ENCODE measurements at regions not wholly inside any gene's neighbourhood (a gene's known extent, or its start where the extent isn't known, plus 50 kb on each side); places are given as distances from the start of the nearest gene placed in this dataset.

DNA sequence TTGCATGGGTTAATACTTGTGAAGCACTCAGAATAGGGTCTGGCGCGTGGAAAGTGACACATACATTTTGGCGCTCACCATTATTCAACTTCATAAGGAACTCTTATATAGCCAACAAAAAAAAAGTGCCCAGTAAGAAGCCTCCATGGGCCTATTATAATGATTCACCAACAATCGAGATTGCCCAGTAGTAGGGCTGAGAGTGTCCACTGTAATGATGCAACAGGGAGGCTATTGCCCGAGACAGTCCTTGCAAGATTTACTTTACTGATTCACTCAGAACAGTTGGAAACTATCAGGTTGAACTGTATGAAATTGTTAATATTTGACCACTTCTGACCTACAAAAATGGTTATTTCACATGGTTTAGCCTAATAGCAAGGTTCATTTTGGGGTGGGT, 86.0 kb downstream of the PJA1 start:
- no peaks in the 10 kb centered on the region for H3K9me3 Mint-ChIP-seq (ENCODE audit: low read depth, unreplicated experiment)
- no peak overlapping the region for H3K27ac Mint-ChIP-seq (ENCODE audit: unreplicated experiment)
- peaks cover 58% of the 10 kb centered on the region for H3K27me3 Mint-ChIP-seq (ENCODE audit: unreplicated experiment)
- intact Hi-C loops (cut with micrococcal nuclease; ENCODE audit: unreplicated experiment): no loop called here
- CTCF ChIA-PET: no interaction called here
- H3K4me3 Mint-ChIP-seq (ENCODE audit: low read depth, unreplicated experiment): no peak overlapping the region
- DNase-seq: no peak
- no peaks in the 10 kb centered on the region for H3K4me1 Mint-ChIP-seq (ENCODE audit: low read depth, unreplicated experiment)
- H3K36me3 Mint-ChIP-seq (ENCODE audit: insufficient read depth, unreplicated experiment): no peaks in the 10 kb centered on the region
- no TSS peak for BruUV-seq (replicated peaks)
- TF ChIP-seq, protein P1, sequence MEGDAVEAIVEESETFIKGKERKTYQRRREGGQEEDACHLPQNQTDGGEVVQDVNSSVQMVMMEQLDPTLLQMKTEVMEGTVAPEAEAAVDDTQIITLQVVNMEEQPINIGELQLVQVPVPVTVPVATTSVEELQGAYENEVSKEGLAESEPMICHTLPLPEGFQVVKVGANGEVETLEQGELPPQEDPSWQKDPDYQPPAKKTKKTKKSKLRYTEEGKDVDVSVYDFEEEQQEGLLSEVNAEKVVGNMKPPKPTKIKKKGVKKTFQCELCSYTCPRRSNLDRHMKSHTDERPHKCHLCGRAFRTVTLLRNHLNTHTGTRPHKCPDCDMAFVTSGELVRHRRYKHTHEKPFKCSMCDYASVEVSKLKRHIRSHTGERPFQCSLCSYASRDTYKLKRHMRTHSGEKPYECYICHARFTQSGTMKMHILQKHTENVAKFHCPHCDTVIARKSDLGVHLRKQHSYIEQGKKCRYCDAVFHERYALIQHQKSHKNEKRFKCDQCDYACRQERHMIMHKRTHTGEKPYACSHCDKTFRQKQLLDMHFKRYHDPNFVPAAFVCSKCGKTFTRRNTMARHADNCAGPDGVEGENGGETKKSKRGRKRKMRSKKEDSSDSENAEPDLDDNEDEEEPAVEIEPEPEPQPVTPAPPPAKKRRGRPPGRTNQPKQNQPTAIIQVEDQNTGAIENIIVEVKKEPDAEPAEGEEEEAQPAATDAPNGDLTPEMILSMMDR (IDR thresholded peaks at IDR 0.05; ENCODE audit: unreplicated experiment): no peak

DNA sequence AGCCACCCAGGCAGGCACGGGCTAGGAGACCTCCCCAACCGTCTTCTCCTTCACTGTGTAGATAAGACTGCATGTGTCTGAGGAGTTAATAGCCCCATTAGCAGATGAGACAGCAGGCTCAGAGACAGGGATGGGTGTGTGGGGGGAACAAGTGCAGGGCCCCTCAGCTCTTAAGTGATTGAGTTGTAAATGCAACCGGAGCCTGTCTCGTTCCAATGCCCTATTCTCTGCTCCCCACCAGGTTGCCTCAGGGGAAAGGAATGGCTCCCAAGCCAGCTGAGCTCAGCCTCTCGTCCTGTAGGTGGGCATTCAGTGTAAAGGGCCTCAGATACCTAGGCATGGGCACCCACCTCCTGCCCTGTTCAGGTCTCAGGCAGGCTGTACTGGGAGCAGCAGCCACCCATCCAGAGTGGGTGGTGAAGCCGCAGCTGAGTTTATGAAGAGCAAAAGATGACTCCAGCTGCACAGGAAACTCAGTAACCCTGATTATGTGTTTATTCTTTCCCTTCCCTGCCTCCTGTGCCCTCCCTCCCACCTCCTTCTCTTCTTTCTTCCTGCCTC, 87.3 kb downstream of the PJA1 start:
- intact Hi-C loops (cut with micrococcal nuclease; ENCODE audit: unreplicated experiment): no loop called here
- Mint-ChIP-seq H3K27me3 (ENCODE audit: unreplicated experiment) (peaks cover 58% of the 10 kb centered on the region), H3K36me3 (ENCODE audit: insufficient read depth, unreplicated experiment) (no peaks in the 10 kb centered on the region), H3K4me1 (ENCODE audit: low read depth, unreplicated experiment) (no peaks in the 10 kb centered on the region), H3K9me3 (ENCODE audit: low read depth, unreplicated experiment) (no peaks in the 10 kb centered on the region), H3K27ac (ENCODE audit: unreplicated experiment) (no peak overlapping the region), H3K4me3 (ENCODE audit: low read depth, unreplicated experiment) (no peak overlapping the region)
- no TSS peak for BruUV-seq (replicated peaks)
- CTCF ChIA-PET: no interaction called here
- DNase-seq: no peak
- TF ChIP-seq, protein P1 (IDR thresholded peaks at IDR 0.05; ENCODE audit: unreplicated experiment): no peak

DNA sequence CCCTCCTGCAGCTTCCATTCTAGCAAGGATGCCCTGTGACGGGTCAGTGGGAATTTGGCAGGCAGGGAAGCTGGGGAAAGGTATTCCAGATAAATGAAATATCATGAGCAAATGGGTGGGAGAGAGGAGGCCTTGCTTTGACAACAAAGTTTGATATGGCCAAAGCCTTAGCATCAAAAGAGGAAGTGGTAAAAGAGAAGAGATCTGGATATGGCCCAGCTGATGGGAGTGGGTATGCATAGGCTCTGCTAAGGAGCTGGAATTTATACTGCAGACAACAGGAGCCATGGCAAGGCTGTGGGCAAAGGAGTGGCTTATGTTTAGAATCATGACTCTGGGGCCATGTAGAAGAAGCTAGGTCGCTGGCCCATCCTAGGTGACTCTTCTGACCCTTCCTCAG, 89.2 kb downstream of the PJA1 start:
- no peak overlapping the region for H3K27ac Mint-ChIP-seq (ENCODE audit: unreplicated experiment)
- intact Hi-C loops (cut with micrococcal nuclease; ENCODE audit: unreplicated experiment): no loop called here
- no TSS peak for BruUV-seq (replicated peaks)
- no peaks in the 10 kb centered on the region for H3K36me3 Mint-ChIP-seq (ENCODE audit: insufficient read depth, unreplicated experiment)
- TF ChIP-seq, protein P1 (IDR thresholded peaks at IDR 0.05; ENCODE audit: unreplicated experiment): no peak
- peaks cover 53% of the 10 kb centered on the region for H3K27me3 Mint-ChIP-seq (ENCODE audit: unreplicated experiment)
- no peak overlapping the region for H3K4me3 Mint-ChIP-seq (ENCODE audit: low read depth, unreplicated experiment)
- CTCF ChIA-PET: no interaction called here
- no peak for DNase-seq
- no peaks in the 10 kb centered on the region for H3K9me3 Mint-ChIP-seq (ENCODE audit: low read depth, unreplicated experiment)
- no peaks in the 10 kb centered on the region for H3K4me1 Mint-ChIP-seq (ENCODE audit: low read depth, unreplicated experiment)

GRCh38 chrX:69074726-69075125, 90.5 kb downstream of the PJA1 start:
- Mint-ChIP-seq H3K4me3 (ENCODE audit: low read depth, unreplicated experiment) (no peak overlapping the region), H3K9me3 (ENCODE audit: low read depth, unreplicated experiment) (no peaks in the 10 kb centered on the region), H3K36me3 (ENCODE audit: insufficient read depth, unreplicated experiment) (no peaks in the 10 kb centered on the region), H3K4me1 (ENCODE audit: low read depth, unreplicated experiment) (no peaks in the 10 kb centered on the region), H3K27me3 (ENCODE audit: unreplicated experiment) (peaks cover 42% of the 10 kb centered on the region), H3K27ac (ENCODE audit: unreplicated experiment) (no peak overlapping the region)
- intact Hi-C loops (cut with micrococcal nuclease; ENCODE audit: unreplicated experiment): no loop called here
- CTCF ChIA-PET: no interaction called here
- TF ChIP-seq, protein P1 (IDR thresholded peaks at IDR 0.05; ENCODE audit: unreplicated experiment): no peak
- no TSS peak for BruUV-seq (replicated peaks)
- DNase-seq: no peak
